ENCODE measurements at regions not wholly inside any gene's neighbourhood (a gene's known extent, or its start where the extent isn't known, plus 50 kb on each side); places are given as distances from the start of the nearest gene placed in this dataset.

DNA sequence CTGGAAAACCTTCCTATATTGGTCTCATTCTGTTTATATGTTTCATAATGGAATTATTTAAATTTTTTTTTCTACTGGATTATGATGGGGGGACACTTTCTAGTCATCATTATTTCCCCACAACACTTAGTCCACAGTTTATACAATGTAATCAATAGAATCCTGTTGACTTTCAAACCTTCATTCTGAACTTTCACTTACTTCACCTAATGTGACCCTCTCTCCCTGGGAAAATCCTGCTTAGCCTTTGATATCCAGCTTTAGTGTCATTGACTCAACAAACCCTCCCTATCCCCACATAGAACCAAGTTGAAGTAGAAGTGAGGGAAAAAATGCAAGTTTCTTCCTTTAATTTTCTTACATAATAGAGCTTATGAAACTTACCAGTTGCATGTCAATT, 666.0 kb downstream of the MECOM start:
- H3K27ac ChIP-seq, result no peak overlapping the region
- no peak overlapping the region for H3K4me3 ChIP-seq
- TF ChIP-seq, protein P1, sequence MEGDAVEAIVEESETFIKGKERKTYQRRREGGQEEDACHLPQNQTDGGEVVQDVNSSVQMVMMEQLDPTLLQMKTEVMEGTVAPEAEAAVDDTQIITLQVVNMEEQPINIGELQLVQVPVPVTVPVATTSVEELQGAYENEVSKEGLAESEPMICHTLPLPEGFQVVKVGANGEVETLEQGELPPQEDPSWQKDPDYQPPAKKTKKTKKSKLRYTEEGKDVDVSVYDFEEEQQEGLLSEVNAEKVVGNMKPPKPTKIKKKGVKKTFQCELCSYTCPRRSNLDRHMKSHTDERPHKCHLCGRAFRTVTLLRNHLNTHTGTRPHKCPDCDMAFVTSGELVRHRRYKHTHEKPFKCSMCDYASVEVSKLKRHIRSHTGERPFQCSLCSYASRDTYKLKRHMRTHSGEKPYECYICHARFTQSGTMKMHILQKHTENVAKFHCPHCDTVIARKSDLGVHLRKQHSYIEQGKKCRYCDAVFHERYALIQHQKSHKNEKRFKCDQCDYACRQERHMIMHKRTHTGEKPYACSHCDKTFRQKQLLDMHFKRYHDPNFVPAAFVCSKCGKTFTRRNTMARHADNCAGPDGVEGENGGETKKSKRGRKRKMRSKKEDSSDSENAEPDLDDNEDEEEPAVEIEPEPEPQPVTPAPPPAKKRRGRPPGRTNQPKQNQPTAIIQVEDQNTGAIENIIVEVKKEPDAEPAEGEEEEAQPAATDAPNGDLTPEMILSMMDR (IDR thresholded peaks at IDR 0.05), result no peak
- no peaks in the 10 kb centered on the region for H3K27me3 ChIP-seq
- no peaks in the 10 kb centered on the region for H3K36me3 ChIP-seq
- DNase-seq, result no peak
- intact Hi-C loops (cut with DNase I), result no loop called here
- no peak for ATAC-seq
- no peaks in the 10 kb centered on the region for H3K4me1 ChIP-seq
- no peaks in the 10 kb centered on the region for H3K9me3 ChIP-seq

DNA sequence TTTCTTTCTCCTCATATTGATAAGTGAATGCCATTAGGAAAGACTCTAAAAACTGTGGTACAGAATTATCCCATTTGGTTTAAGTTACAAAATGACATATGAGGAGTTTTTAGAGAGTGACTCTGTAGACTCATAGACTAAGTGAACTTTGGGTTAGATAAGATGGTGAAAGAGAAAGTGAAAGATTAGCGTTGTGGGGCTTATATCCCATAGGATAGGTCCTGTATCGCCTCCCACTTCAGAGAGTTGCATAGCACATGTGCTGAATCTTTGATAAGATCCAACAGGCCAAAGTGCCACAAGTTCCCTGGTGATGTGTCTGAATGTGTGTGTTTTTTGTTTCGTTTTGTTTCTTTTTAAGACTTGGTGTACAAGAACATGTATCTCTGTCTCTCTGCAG, 666.9 kb downstream of the MECOM start:
- intact Hi-C loops (cut with DNase I), result no loop called here
- DNase-seq (no peak), ATAC-seq (no peak)
- no peaks in the 10 kb centered on the region for H3K36me3 ChIP-seq
- no peak overlapping the region for H3K4me3 ChIP-seq
- TF ChIP-seq, protein P1 (IDR thresholded peaks at IDR 0.05), result no peak
- H3K27ac ChIP-seq, result no peak overlapping the region
- H3K9me3 ChIP-seq, result no peaks in the 10 kb centered on the region
- no peaks in the 10 kb centered on the region for H3K27me3 ChIP-seq
- no peaks in the 10 kb centered on the region for H3K4me1 ChIP-seq

DNA sequence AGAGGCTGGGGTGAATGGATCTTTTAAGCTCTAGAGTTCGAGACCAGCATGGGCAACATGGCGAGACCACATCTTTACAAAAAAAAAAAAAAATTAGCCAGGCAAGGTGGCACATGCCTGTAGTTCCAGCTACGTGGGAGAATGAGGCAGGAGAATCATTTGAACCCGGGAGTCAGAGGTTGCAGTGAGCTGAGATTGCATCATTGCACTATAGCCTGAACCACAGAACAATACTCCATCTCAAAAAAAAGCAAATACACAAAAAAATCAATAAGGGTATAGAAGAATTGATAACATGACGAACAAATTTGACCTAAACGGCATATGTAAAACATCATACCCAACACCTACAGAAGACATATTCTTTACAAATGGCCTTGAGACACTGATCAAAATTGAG, 668.4 kb downstream of the MECOM start:
- intact Hi-C loops (cut with DNase I), result no loop called here
- TF ChIP-seq, protein P1 (IDR thresholded peaks at IDR 0.05), result no peak

DNA sequence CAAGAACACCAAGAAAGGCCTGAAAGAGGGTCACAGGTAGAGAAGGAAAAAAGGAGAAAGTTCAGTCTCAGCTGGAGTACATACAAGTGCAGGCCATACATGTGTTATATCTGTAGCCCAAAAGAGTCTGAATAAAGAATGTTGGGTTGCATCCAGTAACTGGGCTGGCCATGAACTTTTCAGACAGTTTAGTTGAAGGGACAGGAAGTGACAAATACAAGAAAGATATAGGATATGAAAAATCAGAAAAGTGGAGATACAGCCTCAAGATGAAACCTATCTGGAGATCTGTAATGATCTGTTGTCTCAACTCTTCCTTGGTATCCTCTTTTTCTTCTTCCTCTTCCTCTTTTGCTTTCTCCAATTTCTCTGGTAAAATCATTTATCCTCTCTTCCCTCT, 671.7 kb downstream of the MECOM start:
- intact Hi-C loops (cut with DNase I), result no loop called here
- no peak for ATAC-seq

More for the DNA sequence above, 668.4 kb downstream of the MECOM start:
- Histone ChIP-seq H3K4me1 (no peaks in the 10 kb centered on the region), H3K36me3 (no peaks in the 10 kb centered on the region), H3K27me3 (no peaks in the 10 kb centered on the region), H3K9me3 (no peaks in the 10 kb centered on the region), H3K27ac (no peak overlapping the region), H3K4me3 (no peak overlapping the region)
- ATAC-seq (no peak), DNase-seq (no peak)

DNA sequence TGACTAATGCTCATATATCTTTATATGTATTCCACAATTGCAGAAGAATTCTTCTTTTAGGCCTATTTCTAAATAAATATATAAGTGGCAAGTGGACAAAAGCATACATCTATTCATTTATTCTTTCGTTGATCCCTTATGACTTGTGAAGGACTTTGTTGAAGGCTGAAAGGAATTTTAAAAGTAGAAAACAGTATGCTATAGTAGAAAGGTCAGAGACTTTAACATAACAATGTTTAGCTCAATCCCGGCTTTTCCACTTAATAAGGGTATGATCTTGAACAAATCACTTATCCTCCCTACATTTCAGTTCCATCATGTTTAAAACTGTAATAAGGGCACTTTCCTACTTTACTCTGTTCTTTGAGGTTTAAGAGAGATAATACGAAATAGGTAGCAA, 672.9 kb downstream of the MECOM start:
- no peak for DNase-seq
- no peaks in the 10 kb centered on the region for H3K36me3 ChIP-seq
- ATAC-seq, result no peak
- intact Hi-C loops (cut with DNase I), result no loop called here
- no peak overlapping the region for H3K4me3 ChIP-seq
- no peaks in the 10 kb centered on the region for H3K9me3 ChIP-seq
- no peaks in the 10 kb centered on the region for H3K27me3 ChIP-seq
- H3K4me1 ChIP-seq, result no peaks in the 10 kb centered on the region
- TF ChIP-seq, protein P1 (IDR thresholded peaks at IDR 0.05), result no peak
- H3K27ac ChIP-seq, result no peak overlapping the region

More for the DNA sequence above, 671.7 kb downstream of the MECOM start:
- H3K4me1 ChIP-seq, result no peaks in the 10 kb centered on the region
- TF ChIP-seq, protein P1 (IDR thresholded peaks at IDR 0.05), result no peak
- no peaks in the 10 kb centered on the region for H3K9me3 ChIP-seq
- H3K27me3 ChIP-seq, result no peaks in the 10 kb centered on the region
- H3K27ac ChIP-seq, result no peak overlapping the region
- no peaks in the 10 kb centered on the region for H3K36me3 ChIP-seq
- DNase-seq, result no peak
- H3K4me3 ChIP-seq, result no peak overlapping the region

All from left lung (tissue), 4 donors.